SK-N-SH treated with all-trans-retinoic acid at 6 μM for 48 hours (cell line): ENCODE measurements at regions not wholly inside any gene's neighbourhood (a gene's known extent, or its start where the extent isn't known, plus 50 kb on each side); places are given as distances from the start of the nearest gene placed in this dataset.

Experiments used
- ATAC-seq: fragments of 200-7000 bp; cut with Tn5 transposase; 3 replicates; pipeline ENCODE4 v1.9.1; 2020; ENCODE audit warnings: mild to moderate bottlenecking, moderate library complexity
- ARNTL ChIP-seq: fragments of 450-650 bp; formaldehyde crosslinking; IDR thresholded peaks from 2 replicates; pipeline ENCODE4 v1.5.0; 2020; ENCODE audit warnings: low read depth, mild to moderate bottlenecking, moderate library complexity, borderline replicate concordance
- BACH2 ChIP-seq: fragments of 250-450 bp; sonication (Bioruptor Pico); IDR thresholded peaks from 2 replicates; pipeline ENCODE4 v1.9.0; 2021; ENCODE audit warnings: mild to moderate bottlenecking, borderline replicate concordance
- CREB5 ChIP-seq: fragments of 250-450 bp; sonication (Bioruptor Pico); IDR thresholded peaks from 2 replicates; pipeline ENCODE4 v1.5.1; 2020; ENCODE audit warnings: low read depth, mild to moderate bottlenecking, moderate library complexity
- CSRNP3 ChIP-seq: fragments of 250-450 bp; sonication (Bioruptor Pico); IDR thresholded peaks from 2 replicates; pipeline ENCODE4 v1.5.1; 2021; ENCODE audit warnings: mild to moderate bottlenecking, moderate library complexity
- ESRRG ChIP-seq: fragments of 250-450 bp; sonication (Bioruptor Pico); IDR thresholded peaks from 2 replicates; pipeline ENCODE4 v1.6.1; 2021; ENCODE audit warnings: mild to moderate bottlenecking
- GLIS3 ChIP-seq: fragments of 250-450 bp; sonication (Bioruptor Pico); IDR thresholded peaks from 2 replicates; pipeline ENCODE4 v1.5.0; 2020; ENCODE audit warnings: mild to moderate bottlenecking, moderate library complexity
- ISL1 ChIP-seq: fragments of 250-450 bp; sonication (Bioruptor Pico); IDR thresholded peaks from 2 replicates; pipeline ENCODE4 v2.1.2; 2022; ENCODE audit warnings: mild to moderate bottlenecking, moderate library complexity
- OSR1 ChIP-seq: fragments of 250-450 bp; sonication (Bioruptor Pico); IDR thresholded peaks from 2 replicates; pipeline ENCODE4 v1.8.0; 2022; ENCODE audit warnings: moderate library complexity, mild to moderate bottlenecking, inconsistent platforms
- PATZ1 ChIP-seq: fragments of 250-450 bp; sonication (Bioruptor Pico); IDR thresholded peaks from 2 replicates; pipeline ENCODE4 v1.8.0; 2020; ENCODE audit warnings: mild to moderate bottlenecking, moderate library complexity, borderline replicate concordance
- POU6F1 ChIP-seq: fragments of 250-450 bp; sonication (Bioruptor Pico); IDR thresholded peaks from 2 replicates; pipeline ENCODE4 v1.8.0; 2021; ENCODE audit warnings: low read depth, mild to moderate bottlenecking, moderate library complexity, borderline replicate concordance
- PPARA ChIP-seq: fragments of 250-450 bp; sonication (Bioruptor Pico); IDR thresholded peaks from 2 replicates; pipeline ENCODE4 v1.5.0; 2020; ENCODE audit warnings: mild to moderate bottlenecking, borderline replicate concordance
- RARB ChIP-seq: fragments of 250-450 bp; sonication (Bioruptor Pico); IDR thresholded peaks from 2 replicates; pipeline ENCODE4 v1.8.0; 2021; ENCODE audit warnings: mild to moderate bottlenecking, moderate library complexity
- SNAI2 ChIP-seq: fragments of 250-450 bp; sonication (Bioruptor Pico); IDR thresholded peaks from 2 replicates; pipeline ENCODE4 v1.5.0; 2020; ENCODE audit warnings: mild to moderate bottlenecking, moderate library complexity
- TCF4 ChIP-seq: fragments of 250-450 bp; sonication (Bioruptor Pico); IDR thresholded peaks from 2 replicates; pipeline ENCODE4 v1.8.0; 2021; ENCODE audit warnings: mild to moderate bottlenecking, moderate library complexity, borderline replicate concordance
- TOX ChIP-seq: fragments of 250-450 bp; sonication (Bioruptor Pico); IDR thresholded peaks from 2 replicates; pipeline ENCODE4 v1.8.0; 2021; ENCODE audit warnings: mild to moderate bottlenecking, moderate library complexity, borderline replicate concordance
- TSHZ2 ChIP-seq: fragments of 250-450 bp; sonication (Bioruptor Pico); IDR thresholded peaks from 2 replicates; pipeline ENCODE4 v1.5.0; 2020; ENCODE audit warnings: mild to moderate bottlenecking, moderate library complexity
- ZC3H10 ChIP-seq: fragments of 250-450 bp; sonication (Bioruptor Pico); IDR thresholded peaks from 2 replicates; pipeline ENCODE4 v1.5.1; 2021; ENCODE audit warnings: mild to moderate bottlenecking, moderate library complexity
- ZFP3 ChIP-seq: fragments of 250-450 bp; sonication (Bioruptor Pico); IDR thresholded peaks from 2 replicates; pipeline ENCODE4 v1.5.0; 2020; ENCODE audit warnings: mild to moderate bottlenecking, moderate library complexity
- ZFP30 ChIP-seq: fragments of 450-650 bp; formaldehyde crosslinking; IDR thresholded peaks from 2 replicates; pipeline ENCODE4 v1.5.0; 2022; ENCODE audit warnings: mild to moderate bottlenecking, moderate library complexity
- ZNF565 ChIP-seq: fragments of 450-650 bp; formaldehyde crosslinking; conservative IDR thresholded peaks from 2 replicates; pipeline ENCODE4 v1.5.0; 2020; ENCODE audit warnings: low read depth, mild to moderate bottlenecking, moderate library complexity
- ZNF70 ChIP-seq: fragments of 450-650 bp; formaldehyde crosslinking; IDR thresholded peaks from 2 replicates; pipeline ENCODE4 v1.5.0; 2020; ENCODE audit warnings: mild to moderate bottlenecking, moderate library complexity
- ZNF8 ChIP-seq: fragments of 450-650 bp; formaldehyde crosslinking; IDR thresholded peaks from 2 replicates; pipeline ENCODE4 v1.5.0; 2020; ENCODE audit warnings: mild to moderate bottlenecking, moderate library complexity

GRCh38 chr16:64390102-64390501 lies 731.8 kb downstream of the CDH11 start:
- TF ChIP-seq ZFP3 (CRISPR knock-in tag) (no peak), TCF4 (no peak), ISL1 (no peak), ARNTL (no peak)

GRCh38 chr16:64384636-64385035 lies 737.2 kb downstream of the CDH11 start:
- no peak for TF ChIP-seq ARNTL
- TF ChIP-seq CSRNP3 (CRISPR knock-in tag): no peak
- no peak for TF ChIP-seq TCF4
- no peak for TF ChIP-seq ZNF565 (CRISPR knock-in tag)
- no peak for TF ChIP-seq TOX (CRISPR knock-in tag)
- TF ChIP-seq ZC3H10 (CRISPR knock-in tag): no peak
- TF ChIP-seq ZFP3 (CRISPR knock-in tag): no peak
- no peak for ATAC-seq

More at GRCh38 chr16:64390102-64390501, 731.8 kb downstream of the CDH11 start:
- no peak for ATAC-seq

- ATAC-seq: no peak
- TF ChIP-seq SNAI2 (no peak), PPARA (CRISPR knock-in tag) (no peak), PATZ1 (no peak), GLIS3 (CRISPR knock-in tag) (no peak), POU6F1 (CRISPR knock-in tag) (no peak), CSRNP3 (CRISPR knock-in tag) (no peak), ISL1 (no peak), CREB5 (CRISPR knock-in tag) (no peak)
Observed at GRCh38 chr16:64381979-64382378, 739.9 kb downstream of the CDH11 start.

GRCh38 chr16:64380751-64381150 lies 741.1 kb downstream of the CDH11 start:
- TF ChIP-seq RARB (CRISPR knock-in tag) (no peak), ISL1 (no peak), CSRNP3 (CRISPR knock-in tag) (no peak), GLIS3 (CRISPR knock-in tag) (no peak), ZFP3 (CRISPR knock-in tag) (no peak), ZFP30 (CRISPR knock-in tag) (no peak), ZNF8 (CRISPR knock-in tag) (no peak), ZNF70 (CRISPR knock-in tag) (no peak), OSR1 (CRISPR knock-in tag) (no peak), TSHZ2 (CRISPR knock-in tag) (no peak), ZNF565 (CRISPR knock-in tag) (no peak), TCF4 (no peak), ZC3H10 (CRISPR knock-in tag) (no peak), BACH2 (CRISPR knock-in tag) (no peak), CREB5 (CRISPR knock-in tag) (no peak), PPARA (CRISPR knock-in tag) (no peak), TOX (CRISPR knock-in tag) (no peak), ARNTL (no peak), ESRRG (CRISPR knock-in tag) (no peak), SNAI2 (no peak)
- TF ChIP-seq, all 23 proteins: peak for 0
- no peak for ATAC-seq
